ENCODE measurements at regions not wholly inside any gene's neighbourhood (a gene's known extent, or its start where the extent isn't known, plus 50 kb on each side); places are given as distances from the start of the nearest gene placed in this dataset.
"Not testable (repeated sequence)": the region's sequence is repeated elsewhere in the genome, so short reads cannot be mapped to it uniquely, and the experiment has no call there.

- DNase-seq = no peak
Observed at GRCh38 chr5:67870662-67871061, 344.9 kb upstream of the PIK3R1 start.

GRCh38 chr5:67864335-67864734 is 351.2 kb upstream of the PIK3R1 start:
- DNase-seq = not testable (repeated sequence)

- no peak for DNase-seq
Observed at GRCh38 chr5:67858471-67859031, 357.0 kb upstream of the PIK3R1 start.

GRCh38 chr5:67857502-67857901 is 358.1 kb upstream of the PIK3R1 start:
- DNase-seq = no peak

- DNase-seq = no peak
Observed at GRCh38 chr5:67855523-67855922, 360.0 kb upstream of the PIK3R1 start.

GRCh38 chr5:67850906-67851305 is 364.6 kb upstream of the PIK3R1 start:
- DNase-seq = not testable (repeated sequence)

- DNase-seq = no peak
Observed at GRCh38 chr5:67844924-67845323, 370.6 kb upstream of the PIK3R1 start.

GRCh38 chr5:67842806-67843205 is 372.8 kb upstream of the PIK3R1 start:
- DNase-seq = no peak

GRCh38 chr5:67837225-67837624 is 378.3 kb upstream of the PIK3R1 start:
- not testable (repeated sequence) for DNase-seq

GRCh38 chr5:67836496-67836895 is 379.1 kb upstream of the PIK3R1 start:
- DNase-seq = not testable (repeated sequence)

GRCh38 chr5:67831048-67831447 is 384.5 kb upstream of the PIK3R1 start:
- DNase-seq = no peak

GRCh38 chr5:67827541-67827940 is 388.0 kb upstream of the PIK3R1 start:
- DNase-seq = no peak

GRCh38 chr5:67824852-67825251 is 390.7 kb upstream of the PIK3R1 start:
- DNase-seq = no peak

GRCh38 chr5:67817652-67818051 is 397.9 kb upstream of the PIK3R1 start:
- DNase-seq = no peak

- DNase-seq = no peak
Observed at GRCh38 chr5:67816456-67816855, 399.1 kb upstream of the PIK3R1 start.

GRCh38 chr5:67815455-67816391 is 399.8 kb upstream of the PIK3R1 start:
- no peak for DNase-seq

- DNase-seq = no peak
Observed at GRCh38 chr5:67814569-67815311, 400.8 kb upstream of the PIK3R1 start.

GRCh38 chr5:67813877-67814539 is 401.5 kb upstream of the PIK3R1 start:
- no peak for DNase-seq

- no peak for DNase-seq
Observed at GRCh38 chr5:67809589-67809988, 406.0 kb upstream of the PIK3R1 start.

GRCh38 chr5:67808340-67808739 is 407.2 kb upstream of the PIK3R1 start:
- DNase-seq = no peak

GRCh38 chr5:67807439-67807888 is 408.1 kb upstream of the PIK3R1 start:
- DNase-seq = no peak

- DNase-seq = no peak
Observed at GRCh38 chr5:67806654-67807438, 408.7 kb upstream of the PIK3R1 start.

Data from CD4-positive, alpha-beta T cell treated with Interleukin-21 for 1 hour (primary cell).